Mucosa of stomach (tissue), 1 donor: ENCODE measurements at regions not wholly inside any gene's neighbourhood (a gene's known extent, or its start where the extent isn't known, plus 50 kb on each side); places are given as distances from the start of the nearest gene placed in this dataset.
"Not testable (repeated sequence)": the region's sequence is repeated elsewhere in the genome, so short reads cannot be mapped to it uniquely, and the experiment has no call there.

Experiments used
- H3K27me3 ChIP-seq: one replicate; pipeline ENCODE4 v1.7.0; 2013; ENCODE audit warnings: mild to moderate bottlenecking, low read length; ENCODE audit not compliant: control insufficient read depth, insufficient read depth
- H3K36me3 ChIP-seq: one replicate; pipeline ENCODE4 v1.7.0; 2013; ENCODE audit warnings: low read length; ENCODE audit not compliant: control insufficient read depth, insufficient read depth
- H3K4me1 ChIP-seq: one replicate; pipeline ENCODE4 v1.7.0; 2013; ENCODE audit warnings: mild to moderate bottlenecking, low read length; ENCODE audit not compliant: control insufficient read depth, insufficient read depth
- H3K4me3 ChIP-seq: one replicate; pipeline ENCODE4 v1.7.0; 2013; ENCODE audit warnings: low read length
- H3K9ac ChIP-seq: one replicate; pipeline ENCODE4 v1.7.0; 2013; ENCODE audit warnings: mild to moderate bottlenecking, low read length, moderate library complexity
- H3K9me3 ChIP-seq: one replicate; pipeline ENCODE4 v1.7.0; 2013; ENCODE audit warnings: mild to moderate bottlenecking, low read length, moderate library complexity; ENCODE audit not compliant: control insufficient read depth
- donor health status: Pancreatic carcinoma.

GRCh38 chr2:87547106-87547505, 200.8 kb upstream of the PLGLB2 start:
- not testable (repeated sequence) for H3K9me3 ChIP-seq, H3K4me3 ChIP-seq, H3K36me3 ChIP-seq, H3K27me3 ChIP-seq, H3K9ac ChIP-seq, H3K4me1 ChIP-seq

DNA sequence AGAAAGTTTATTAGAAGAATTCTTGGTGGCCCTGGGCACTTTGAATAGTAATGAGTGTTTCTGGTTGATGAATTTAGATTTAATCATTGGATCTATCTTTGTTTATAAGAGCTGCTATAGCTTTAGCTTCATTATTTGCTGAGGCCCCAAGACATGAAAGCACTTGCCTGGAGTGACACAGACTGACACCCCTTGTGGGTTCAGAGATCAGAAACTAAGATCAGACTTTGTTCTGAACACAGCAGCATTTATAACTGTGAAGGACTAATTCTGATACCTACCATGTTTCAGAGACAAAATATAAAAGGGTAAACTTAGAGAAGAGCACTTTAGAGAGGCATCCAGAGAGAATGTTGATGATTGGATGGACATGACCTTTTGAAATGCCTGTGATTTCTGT, 199.9 kb upstream of the PLGLB2 start:
- H3K4me1 ChIP-seq, H3K9ac ChIP-seq, H3K36me3 ChIP-seq, H3K4me3 ChIP-seq, H3K27me3 ChIP-seq, H3K9me3 ChIP-seq: not testable (repeated sequence)

DNA sequence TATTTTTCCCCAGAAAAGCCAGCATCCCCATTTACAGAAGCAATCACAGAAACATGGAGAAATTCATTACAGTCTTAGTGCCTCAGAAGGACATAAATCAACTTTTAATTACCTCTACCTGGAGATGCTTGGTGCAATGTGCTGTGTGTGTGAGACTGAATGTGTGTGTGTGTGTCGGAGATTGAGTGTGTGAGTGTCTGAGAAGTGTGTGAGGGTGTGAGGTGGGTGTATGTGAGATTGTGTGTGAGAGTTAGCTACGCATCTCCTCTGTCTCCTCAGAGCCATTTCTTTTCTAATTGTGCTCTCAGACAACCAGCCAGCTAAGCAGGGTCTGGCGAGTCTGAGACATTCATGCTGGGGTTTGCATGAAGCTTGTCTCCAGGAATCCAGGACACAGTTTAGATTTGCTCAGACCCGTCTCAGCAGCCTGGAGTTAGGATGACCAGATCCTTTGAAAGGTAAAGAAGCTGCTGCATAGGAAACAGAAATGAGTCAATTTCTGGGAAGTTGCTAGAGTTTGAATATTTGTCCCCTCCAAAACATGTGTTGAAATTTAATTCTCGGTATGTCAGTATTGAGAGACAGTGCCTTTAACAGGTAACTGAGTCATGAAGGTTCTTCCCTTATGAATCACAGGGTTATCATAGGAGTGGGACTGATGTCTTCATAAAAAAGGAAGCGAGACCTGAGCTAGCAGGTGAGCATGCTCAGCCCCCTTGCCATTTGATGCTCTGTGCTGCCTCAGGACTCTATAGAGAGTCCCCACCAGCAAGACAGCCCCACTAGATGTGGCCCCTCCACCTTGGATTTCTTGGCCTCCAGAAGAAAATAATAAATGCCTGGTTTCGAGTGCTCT, 199.0 kb upstream of the PLGLB2 start:
- not testable (repeated sequence) for H3K36me3 ChIP-seq, H3K27me3 ChIP-seq, H3K9me3 ChIP-seq, H3K9ac ChIP-seq, H3K4me1 ChIP-seq, H3K4me3 ChIP-seq

- H3K9ac ChIP-seq, H3K4me3 ChIP-seq, H3K4me1 ChIP-seq, H3K27me3 ChIP-seq, H3K9me3 ChIP-seq, H3K36me3 ChIP-seq: not testable (repeated sequence)
Observed at GRCh38 chr2:87549561-87550202, 198.2 kb upstream of the PLGLB2 start.

- H3K9ac ChIP-seq, H3K4me1 ChIP-seq, H3K27me3 ChIP-seq, H3K36me3 ChIP-seq, H3K4me3 ChIP-seq, H3K9me3 ChIP-seq: not testable (repeated sequence)
Observed at GRCh38 chr2:87554678-87555077, 193.2 kb upstream of the PLGLB2 start.

DNA sequence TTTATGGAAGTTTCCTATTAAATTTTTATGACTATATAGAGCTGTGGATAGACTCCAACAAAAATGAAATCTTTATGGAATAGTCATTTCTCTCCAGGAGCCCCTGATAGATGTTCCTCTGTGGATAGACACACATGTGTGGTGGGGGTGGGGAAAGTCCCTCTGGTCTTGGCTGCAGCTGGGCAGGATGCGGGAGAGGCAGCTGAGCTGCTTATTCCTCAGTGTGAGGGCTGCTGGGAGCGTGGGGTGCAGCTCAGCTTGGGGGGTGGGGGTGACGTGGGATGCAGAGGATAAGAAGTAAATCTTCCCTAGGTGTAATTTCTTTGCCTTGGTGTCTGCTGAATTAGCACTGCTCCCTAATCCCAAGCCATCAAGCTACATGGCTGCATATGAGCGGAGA, 192.8 kb upstream of the PLGLB2 start:
- H3K9me3 ChIP-seq, H3K36me3 ChIP-seq, H3K27me3 ChIP-seq, H3K4me1 ChIP-seq, H3K4me3 ChIP-seq, H3K9ac ChIP-seq: not testable (repeated sequence)

DNA sequence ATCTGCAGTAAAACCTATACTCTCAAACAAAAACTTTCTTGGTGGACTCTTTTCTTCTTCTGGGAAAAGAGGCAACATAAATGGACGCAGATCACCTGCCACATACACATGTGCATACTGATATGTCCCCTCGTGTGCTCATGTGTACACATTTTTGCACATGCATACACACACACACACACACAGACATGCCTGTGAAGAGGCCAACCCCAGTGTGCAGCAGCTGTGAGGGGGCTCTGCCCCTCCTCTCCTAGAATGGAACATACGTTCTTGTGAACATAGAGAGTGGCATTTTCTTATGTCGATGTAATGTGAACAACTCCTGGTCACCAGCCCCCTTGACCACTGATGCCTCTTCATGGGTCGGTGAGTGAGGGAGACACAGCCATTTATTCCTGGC, 188.9 kb upstream of the PLGLB2 start:
- H3K36me3 ChIP-seq, H3K9me3 ChIP-seq, H3K4me3 ChIP-seq, H3K9ac ChIP-seq, H3K4me1 ChIP-seq, H3K27me3 ChIP-seq: not testable (repeated sequence)

GRCh38 chr2:87559735-87560134, 188.2 kb upstream of the PLGLB2 start:
- not testable (repeated sequence) for H3K27me3 ChIP-seq

GRCh38 chr2:87565116-87565515, 182.8 kb upstream of the PLGLB2 start:
- H3K27me3 ChIP-seq, H3K36me3 ChIP-seq, H3K4me3 ChIP-seq, H3K4me1 ChIP-seq, H3K9me3 ChIP-seq, H3K9ac ChIP-seq: not testable (repeated sequence)

More at GRCh38 chr2:87559735-87560134, 188.2 kb upstream of the PLGLB2 start:
- not testable (repeated sequence) for H3K4me3 ChIP-seq, H3K9ac ChIP-seq, H3K9me3 ChIP-seq, H3K4me1 ChIP-seq, H3K36me3 ChIP-seq

- not testable (repeated sequence) for H3K36me3 ChIP-seq
Observed at GRCh38 chr2:87566531-87566930, 181.4 kb upstream of the PLGLB2 start.

DNA sequence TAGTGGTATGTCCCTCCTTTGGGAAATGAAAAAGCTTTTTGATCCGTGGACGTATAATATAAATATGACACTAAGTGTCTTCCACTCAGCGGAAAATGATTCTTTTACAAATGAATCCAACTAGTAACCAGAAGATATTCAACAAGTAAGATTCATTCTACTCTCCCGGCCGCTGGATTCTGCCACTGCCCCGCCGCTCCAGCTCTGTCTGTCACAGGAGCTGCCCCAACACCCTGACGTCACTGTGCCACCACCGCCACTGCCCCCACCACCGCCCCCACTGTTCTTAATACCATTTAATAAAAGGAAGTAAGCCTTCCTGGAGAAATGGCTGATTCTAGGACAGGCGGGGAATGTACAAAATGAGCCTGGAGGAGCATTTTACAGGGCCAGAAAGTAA, 180.8 kb upstream of the PLGLB2 start:
- not testable (repeated sequence) for H3K4me1 ChIP-seq, H3K9me3 ChIP-seq, H3K36me3 ChIP-seq, H3K4me3 ChIP-seq, H3K9ac ChIP-seq, H3K27me3 ChIP-seq

More at GRCh38 chr2:87566531-87566930, 181.4 kb upstream of the PLGLB2 start:
- H3K4me1 ChIP-seq, H3K9me3 ChIP-seq, H3K9ac ChIP-seq, H3K27me3 ChIP-seq, H3K4me3 ChIP-seq: not testable (repeated sequence)

DNA sequence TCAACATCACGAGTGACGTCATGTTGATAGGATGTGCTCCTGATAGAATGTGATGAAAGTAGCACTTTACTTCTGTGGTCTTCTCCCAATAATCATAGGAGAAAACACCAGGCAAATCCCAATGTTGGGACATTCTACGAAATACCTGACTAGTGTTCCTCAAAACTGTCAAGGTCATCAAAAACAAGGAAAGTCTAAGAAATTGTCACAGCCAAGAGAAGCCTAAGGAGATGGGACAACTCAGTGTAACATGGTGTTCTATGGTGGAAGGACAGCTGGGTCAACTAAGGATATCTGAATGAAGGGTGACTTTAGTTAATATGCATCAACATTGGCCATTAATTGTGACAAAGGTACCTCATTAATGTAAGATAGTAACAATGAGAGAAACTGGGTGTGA, 180.0 kb upstream of the PLGLB2 start:
- not testable (repeated sequence) for H3K9me3 ChIP-seq, H3K4me1 ChIP-seq, H3K4me3 ChIP-seq, H3K36me3 ChIP-seq, H3K9ac ChIP-seq, H3K27me3 ChIP-seq
